ENCODE measurements at regions not wholly inside any gene's neighbourhood (a gene's known extent, or its start where the extent isn't known, plus 50 kb on each side); places are given as distances from the start of the nearest gene placed in this dataset.

- H3K9me3 ChIP-seq = no peaks in the 10 kb centered on the region
- no peaks in the 10 kb centered on the region for H3K4me1 ChIP-seq
- H3K4me3 ChIP-seq = no peak overlapping the region
- no peak for TF ChIP-seq POLR2A (IDR thresholded peaks at IDR 0.05)
- no peak for TF ChIP-seq CTCF (IDR thresholded peaks at IDR 0.05)
- ATAC-seq = no peak
- intact Hi-C loops (cut with DNase I) = no loop called here
- 65% methylated on average over 7 of the region's 7 CpGs for WGBS (ENCODE audit: insufficient coverage, low coverage, low lambda C conversion rate, missing lambda C conversion rate)
- DNase-seq = no peak
- H3K36me3 ChIP-seq = no peaks in the 10 kb centered on the region
- no peaks in the 10 kb centered on the region for H3K27me3 ChIP-seq
- H3K27ac ChIP-seq = no peak overlapping the region
These were observed 314.2 kb downstream of the PID1 start for GRCh38 chr2:228956701-228957474.

DNA sequence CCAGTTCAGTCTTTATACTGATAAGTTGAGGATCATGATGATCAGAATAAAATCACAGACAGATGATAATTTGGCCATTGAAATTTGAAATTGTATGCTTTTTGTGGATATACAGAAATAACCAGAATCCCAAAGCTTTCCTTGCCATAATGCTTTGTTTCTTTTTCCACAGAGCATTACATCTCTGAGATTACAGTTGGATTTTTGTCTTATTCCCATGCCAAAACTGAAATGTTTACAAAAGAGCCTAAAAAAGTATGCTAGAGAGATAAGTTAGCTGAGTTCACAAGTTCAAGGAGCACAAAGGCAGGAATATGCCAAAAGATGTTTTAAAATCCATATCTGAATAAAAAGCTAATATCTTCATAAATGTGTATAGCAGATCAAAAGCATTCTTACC lies 321.3 kb downstream of the PID1 start:
- no peaks in the 10 kb centered on the region for H3K4me1 ChIP-seq
- H3K9me3 ChIP-seq = no peaks in the 10 kb centered on the region
- H3K27ac ChIP-seq = no peak overlapping the region
- no peak for TF ChIP-seq CTCF (IDR thresholded peaks at IDR 0.05)
- no peak for TF ChIP-seq POLR2A (IDR thresholded peaks at IDR 0.05)
- intact Hi-C loops (cut with DNase I) = no loop called here
- no peak overlapping the region for H3K4me3 ChIP-seq
- no peaks in the 10 kb centered on the region for H3K27me3 ChIP-seq
- DNase-seq (no peak), ATAC-seq (no peak)
- no peaks in the 10 kb centered on the region for H3K36me3 ChIP-seq

DNA sequence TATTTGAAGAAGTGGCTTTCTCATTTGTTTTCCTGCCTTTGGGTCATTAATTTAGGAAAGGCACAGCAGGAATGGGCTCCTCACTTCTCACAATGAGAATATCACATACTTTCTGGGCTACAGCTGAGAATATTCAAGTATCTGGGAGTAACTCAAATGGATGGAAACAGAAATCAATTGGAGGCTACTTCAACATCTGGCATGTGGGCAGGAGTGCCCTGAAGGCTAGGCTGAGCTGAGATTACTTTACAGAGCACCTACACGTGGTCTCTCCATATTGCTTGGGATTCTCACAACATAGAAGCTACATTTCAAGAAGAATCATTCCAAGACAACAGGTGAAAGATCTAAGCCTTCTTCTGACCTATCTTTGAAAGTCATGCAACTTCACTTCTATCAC lies 325.4 kb downstream of the PID1 start:
- WGBS (ENCODE audit: insufficient coverage, low coverage, low lambda C conversion rate, missing lambda C conversion rate) = 63% methylated on average over 1 of the region's 1 CpG
- ATAC-seq = no peak
- Histone ChIP-seq H3K36me3 (no peaks in the 10 kb centered on the region), H3K27me3 (no peaks in the 10 kb centered on the region), H3K9me3 (no peaks in the 10 kb centered on the region), H3K4me1 (no peaks in the 10 kb centered on the region), H3K4me3 (no peak overlapping the region), H3K27ac (no peak overlapping the region)
- intact Hi-C loops (cut with DNase I) = no loop called here
- no peak for DNase-seq
- TF ChIP-seq CTCF (IDR thresholded peaks at IDR 0.05) = no peak
- TF ChIP-seq POLR2A (IDR thresholded peaks at IDR 0.05) = no peak

GRCh38 chr2:228942856-228943255 lies 328.2 kb downstream of the PID1 start:
- no peak for TF ChIP-seq CTCF (IDR thresholded peaks at IDR 0.05)
- no peak for TF ChIP-seq POLR2A (IDR thresholded peaks at IDR 0.05)
- intact Hi-C loops (cut with DNase I) = no loop called here
- Histone ChIP-seq H3K9me3 (no peaks in the 10 kb centered on the region), H3K4me1 (no peaks in the 10 kb centered on the region), H3K36me3 (no peaks in the 10 kb centered on the region), H3K27ac (no peak overlapping the region), H3K4me3 (no peak overlapping the region), H3K27me3 (no peaks in the 10 kb centered on the region)
- DNase-seq = no peak
- no peak for ATAC-seq
- 65% methylated on average over 2 of the region's 2 CpGs for WGBS (ENCODE audit: insufficient coverage, low coverage, low lambda C conversion rate, missing lambda C conversion rate)

- H3K4me3 ChIP-seq = no peak overlapping the region
- H3K27me3 ChIP-seq = no peaks in the 10 kb centered on the region
- TF ChIP-seq CTCF (IDR thresholded peaks at IDR 0.05) = no peak
- TF ChIP-seq POLR2A (IDR thresholded peaks at IDR 0.05) = no peak
- H3K4me1 ChIP-seq = no peaks in the 10 kb centered on the region
- H3K9me3 ChIP-seq = peaks cover 0 to 3% (median 0%) of the 10 kb centered on the region in 4 donors
- DNase-seq = no peak
- H3K36me3 ChIP-seq = no peaks in the 10 kb centered on the region
- no peak overlapping the region for H3K27ac ChIP-seq
- ATAC-seq = peak in 2 of 4 donors; percentile 64 to 67
- WGBS (ENCODE audit: insufficient coverage, low coverage, low lambda C conversion rate, missing lambda C conversion rate) = 17% methylated on average over 2 of the region's 2 CpGs
- intact Hi-C loops (cut with DNase I) = no loop called here
These were observed 332.5 kb downstream of the PID1 start for GRCh38 chr2:228938629-228939028.

All from right lobe of liver (tissue), 6 donors.